Esophagus muscularis mucosa (tissue), 4 donors: ENCODE measurements at regions not wholly inside any gene's neighbourhood (a gene's known extent, or its start where the extent isn't known, plus 50 kb on each side); places are given as distances from the start of the nearest gene placed in this dataset.

Experiments
- DNase-seq: peaks from one replicate; pipeline ENCODE4 v3.0.0-alpha.2; 2017; ENCODE audit errors: extremely low spot score
- H3K27ac ChIP-seq, 4 donors: fragments of 200-600 bp; sonication (generic); replicated peaks in 1 of 4; 1 replicate in 3 of 4; 2 replicates in 1 of 4; pipeline ENCODE4 v1.5.1; 2016 to 2019; ENCODE audit warnings: mild to moderate bottlenecking in 1 of 4
- H3K27me3 ChIP-seq, 4 donors: fragments of 200-600 bp; sonication (generic); one replicate each; pipeline versions ENCODE4 v1.5.1 to v1.6.0; 2016 to 2019
- H3K36me3 ChIP-seq, 4 donors: fragments of 200-600 bp; sonication (generic); one replicate each; pipeline ENCODE4 v1.5.1; 2016 to 2019
- H3K4me1 ChIP-seq, 4 donors: fragments of 200-600 bp; sonication (generic); one replicate each; pipeline ENCODE4 v1.5.1; 2016 to 2019
- H3K4me3 ChIP-seq, 4 donors: fragments of 200-600 bp; sonication (generic); 1 replicate in 2 of 4; 2 replicates in 2 of 4; pipeline ENCODE4 v1.5.1; 2016 to 2019; ENCODE audit warnings: mild to moderate bottlenecking in 4 of 4, moderate library complexity in 1 of 4
- H3K9me3 ChIP-seq, 4 donors: fragments of 200-600 bp; sonication (generic); 1 replicate in 3 of 4; 2 replicates in 1 of 4; pipeline ENCODE4 v1.5.1; 2016 to 2019
- EP300 ChIP-seq: sonication (generic); formaldehyde crosslinking; IDR thresholded peaks from one replicate; pipeline ENCODE4 v1.6.1; 2017; ENCODE audit warnings: antibody characterized with exemption
- POLR2A ChIP-seq: fragments of 450-650 bp; IDR thresholded peaks from one replicate; pipeline ENCODE4 v1.6.1; 2017; ENCODE audit warnings: antibody characterized with exemption, moderate library complexity, mild to moderate bottlenecking, low read depth
- POLR2AphosphoS5 ChIP-seq, 2 donors: sonication (generic); formaldehyde crosslinking; IDR thresholded peaks; one replicate each; pipeline ENCODE4 v1.6.1; 2017; ENCODE audit warnings: antibody characterized with exemption in 2 of 2
- WGBS: methylation state at CpG from one replicate; pipeline ENCODE4 v1.1.5; 2018; 5-methylcytosine and 5-hydroxymethylcytosine counted together
- intact Hi-C: fragments of 100-400 bp; cut with DNase I; formaldehyde crosslinking; loops from one replicate; pipeline ENCODE4 v1.15.1; 2023
- TF ChIP-seq, protein P1 (sequence below), 3 experiments: fragments of 200-600 bp in 2 of 3; fragments of 450-650 bp in 1 of 3; sonication (generic) in 2 of 3; IDR thresholded peaks; one replicate each; pipeline ENCODE4 v1.5.1; 2017 to 2019; ENCODE audit warnings: antibody characterized with exemption in 3 of 3, mild to moderate bottlenecking in 2 of 3, moderate library complexity in 1 of 3

DNA sequence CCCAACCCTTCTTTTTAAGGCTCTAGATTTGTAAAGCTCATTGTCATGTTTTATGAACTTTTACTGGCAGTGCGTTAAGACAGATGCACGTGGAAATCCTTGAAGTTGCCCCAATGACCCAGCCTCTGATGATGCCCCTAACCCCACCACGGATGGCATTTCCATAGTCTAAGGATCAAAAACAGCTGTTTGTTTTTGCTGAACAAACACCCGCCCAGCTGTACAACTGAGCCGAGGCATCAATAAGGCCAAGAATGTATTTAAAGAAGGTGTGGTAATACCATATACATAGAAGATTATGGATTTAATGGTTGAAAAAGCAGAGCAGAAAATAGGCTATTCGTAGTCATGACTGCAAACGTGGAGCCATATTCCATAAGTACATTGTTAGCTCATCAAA lies 83.7 kb downstream of the SALL1 start:
- intact Hi-C loops, result no loop called here
- Histone ChIP-seq H3K27ac (no peak overlapping the region), H3K36me3 (no peaks in the 10 kb centered on the region), H3K4me3 (no peak overlapping the region), H3K4me1 (no peaks in the 10 kb centered on the region), H3K27me3 (peaks cover 0 to 22% (median 0%) of the 10 kb centered on the region in 4 donors), H3K9me3 (no peaks in the 10 kb centered on the region)
- TF ChIP-seq, protein P1, sequence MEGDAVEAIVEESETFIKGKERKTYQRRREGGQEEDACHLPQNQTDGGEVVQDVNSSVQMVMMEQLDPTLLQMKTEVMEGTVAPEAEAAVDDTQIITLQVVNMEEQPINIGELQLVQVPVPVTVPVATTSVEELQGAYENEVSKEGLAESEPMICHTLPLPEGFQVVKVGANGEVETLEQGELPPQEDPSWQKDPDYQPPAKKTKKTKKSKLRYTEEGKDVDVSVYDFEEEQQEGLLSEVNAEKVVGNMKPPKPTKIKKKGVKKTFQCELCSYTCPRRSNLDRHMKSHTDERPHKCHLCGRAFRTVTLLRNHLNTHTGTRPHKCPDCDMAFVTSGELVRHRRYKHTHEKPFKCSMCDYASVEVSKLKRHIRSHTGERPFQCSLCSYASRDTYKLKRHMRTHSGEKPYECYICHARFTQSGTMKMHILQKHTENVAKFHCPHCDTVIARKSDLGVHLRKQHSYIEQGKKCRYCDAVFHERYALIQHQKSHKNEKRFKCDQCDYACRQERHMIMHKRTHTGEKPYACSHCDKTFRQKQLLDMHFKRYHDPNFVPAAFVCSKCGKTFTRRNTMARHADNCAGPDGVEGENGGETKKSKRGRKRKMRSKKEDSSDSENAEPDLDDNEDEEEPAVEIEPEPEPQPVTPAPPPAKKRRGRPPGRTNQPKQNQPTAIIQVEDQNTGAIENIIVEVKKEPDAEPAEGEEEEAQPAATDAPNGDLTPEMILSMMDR (IDR thresholded peaks at IDR 0.05), result no peak
- TF ChIP-seq EP300, result no peak
- DNase-seq, result no peak
- WGBS, result 55% methylated on average over 7 of the region's 7 CpGs

DNA sequence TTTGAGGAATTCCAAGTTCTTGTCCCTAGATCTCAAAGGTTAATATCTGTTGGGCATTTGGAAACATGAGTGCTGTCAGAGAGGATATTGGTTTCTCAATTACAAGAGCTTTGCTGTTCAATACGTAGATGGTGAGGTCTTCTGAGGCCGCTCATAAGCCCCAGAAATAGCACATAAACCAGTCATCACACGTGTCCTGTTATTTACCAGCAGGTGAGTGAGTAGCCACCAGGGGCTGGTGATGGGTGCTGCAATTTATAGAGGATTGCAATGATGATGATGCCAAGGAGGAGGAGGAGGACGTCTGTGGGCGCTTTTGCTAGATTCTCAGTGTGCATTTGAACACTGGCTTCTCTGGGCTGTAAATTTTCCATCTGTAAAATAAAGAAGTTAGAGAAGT lies 89.0 kb downstream of the SALL1 start:
- TF ChIP-seq, protein P1 (IDR thresholded peaks at IDR 0.05), result no peak
- TF ChIP-seq EP300 (no peak), POLR2A (no peak), POLR2AphosphoS5 (IDR thresholded peaks at IDR 0.05) (no peak)
- Histone ChIP-seq H3K36me3 (no peaks in the 10 kb centered on the region), H3K9me3 (no peaks in the 10 kb centered on the region), H3K27ac (no peak overlapping the region), H3K27me3 (peaks cover 0 to 13% (median 0%) of the 10 kb centered on the region in 4 donors), H3K4me3 (no peak overlapping the region), H3K4me1 (no peaks in the 10 kb centered on the region)
- intact Hi-C loops, result no loop called here
- no peak for DNase-seq
- WGBS, result 70% methylated on average over 5 of the region's 5 CpGs

DNA sequence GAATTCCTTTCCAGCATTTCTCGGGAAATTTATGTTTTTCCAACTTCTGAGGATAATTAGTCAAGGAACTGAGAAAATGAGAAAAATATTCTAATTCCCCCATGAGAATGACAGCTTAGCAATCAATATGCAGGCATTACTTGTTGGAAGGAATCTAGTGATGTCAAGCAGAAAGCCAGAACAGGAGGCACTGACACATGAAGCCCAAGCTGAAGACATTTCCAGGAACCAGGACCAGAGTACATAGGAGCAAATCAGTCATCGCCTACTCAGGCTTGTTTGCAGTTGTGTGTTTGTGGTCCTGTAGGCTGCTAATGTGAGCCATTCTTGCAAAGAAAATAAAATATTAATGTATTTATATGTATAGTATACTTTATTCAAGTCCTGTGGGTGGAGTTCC lies 89.7 kb downstream of the SALL1 start:
- DNase-seq, result no peak
- WGBS, result 73% methylated on average over 2 of the region's 2 CpGs
- TF ChIP-seq POLR2AphosphoS5 (IDR thresholded peaks at IDR 0.05) (no peak), POLR2A (no peak), EP300 (no peak)
- TF ChIP-seq, protein P1 (IDR thresholded peaks at IDR 0.05), result no peak
- Histone ChIP-seq H3K36me3 (no peaks in the 10 kb centered on the region), H3K27ac (no peak overlapping the region), H3K27me3 (peaks cover 0 to 16% (median 0%) of the 10 kb centered on the region in 4 donors), H3K4me1 (no peaks in the 10 kb centered on the region), H3K9me3 (no peaks in the 10 kb centered on the region), H3K4me3 (no peak overlapping the region)
- intact Hi-C loops, result no loop called here

DNA sequence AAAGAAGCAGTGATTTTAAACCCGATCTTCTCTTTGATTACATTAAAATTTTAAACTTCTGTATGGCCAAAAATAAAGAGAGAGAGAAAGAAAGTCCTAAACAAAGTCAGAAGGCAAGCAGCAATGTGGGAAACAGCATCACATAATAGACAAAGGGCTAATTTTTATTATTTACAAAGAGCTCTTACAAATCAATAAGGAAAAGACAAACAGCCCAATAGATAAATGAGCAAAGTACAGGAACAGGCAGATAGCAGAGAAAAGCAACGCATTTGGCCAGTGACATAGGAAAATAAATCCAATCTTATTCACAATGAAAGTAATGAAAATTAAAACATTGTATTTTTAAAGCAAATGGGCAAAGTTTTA lies 93.1 kb downstream of the SALL1 start:
- TF ChIP-seq POLR2A (no peak), EP300 (no peak), POLR2AphosphoS5 (IDR thresholded peaks at IDR 0.05) (no peak)
- TF ChIP-seq, protein P1 (IDR thresholded peaks at IDR 0.05), result no peak
- no peaks in the 10 kb centered on the region for H3K36me3 ChIP-seq
- WGBS, result 47% methylated on average over 2 of the region's 2 CpGs
- intact Hi-C loops, result no loop called here
- H3K9me3 ChIP-seq, result no peaks in the 10 kb centered on the region
- no peak for DNase-seq
- no peak overlapping the region for H3K4me3 ChIP-seq
- H3K27me3 ChIP-seq, result peaks cover 0 to 33% (median 0%) of the 10 kb centered on the region in 4 donors
- no peak overlapping the region for H3K27ac ChIP-seq
- H3K4me1 ChIP-seq, result no peaks in the 10 kb centered on the region

DNA sequence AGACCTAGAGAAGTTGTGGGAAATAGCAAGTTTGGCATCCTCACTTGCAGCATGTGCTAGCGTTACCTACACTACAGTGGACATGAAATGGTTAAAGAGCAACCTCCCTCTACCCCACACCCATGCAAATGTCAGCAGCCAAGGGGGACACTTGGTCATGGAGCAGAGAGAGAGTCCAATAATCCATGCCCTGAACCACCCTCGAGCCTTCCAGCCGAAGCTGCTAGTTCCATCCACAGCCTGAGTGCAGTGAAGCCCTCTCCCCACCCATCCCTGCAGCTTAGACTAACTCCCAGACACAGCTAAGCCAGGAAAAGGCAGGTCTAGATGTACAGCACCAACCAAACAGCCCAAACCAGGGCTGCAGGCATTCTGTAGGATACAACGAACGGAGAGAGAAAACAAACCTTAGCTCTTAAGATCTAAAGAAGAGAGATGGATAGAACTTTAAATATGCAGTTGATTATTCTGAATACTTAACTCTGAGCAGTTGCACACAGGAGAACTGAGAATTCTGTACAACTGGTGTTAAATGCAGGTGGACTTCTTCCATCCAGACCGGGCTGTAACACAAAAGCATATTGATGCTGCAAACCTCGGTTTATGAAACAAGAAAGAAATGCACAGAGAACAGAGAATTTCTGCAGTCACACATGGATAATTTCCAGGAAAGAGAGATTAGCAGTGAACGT lies 93.8 kb downstream of the SALL1 start:
- intact Hi-C loops, result no loop called here
- TF ChIP-seq POLR2A, result no peak
- TF ChIP-seq EP300, result no peak
- TF ChIP-seq, protein P1 (IDR thresholded peaks at IDR 0.05), result no peak
- TF ChIP-seq POLR2AphosphoS5 (IDR thresholded peaks at IDR 0.05), result no peak
- no peak for DNase-seq
- H3K27me3 ChIP-seq, result peaks cover 0 to 33% (median 0%) of the 10 kb centered on the region in 4 donors
- WGBS, result 45% methylated on average over 8 of the region's 8 CpGs
- H3K36me3 ChIP-seq, result no peaks in the 10 kb centered on the region
- no peaks in the 10 kb centered on the region for H3K4me1 ChIP-seq
- H3K4me3 ChIP-seq, result no peak overlapping the region
- no peak overlapping the region for H3K27ac ChIP-seq
- H3K9me3 ChIP-seq, result no peaks in the 10 kb centered on the region
